ENCODE measurements at regions not wholly inside any gene's neighbourhood (a gene's known extent, or its start where the extent isn't known, plus 50 kb on each side); places are given as distances from the start of the nearest gene placed in this dataset.

- no peak for TF ChIP-seq CTCF (conservative IDR thresholded peaks at IDR 0.05; ENCODE audit: low read length)
- no peak for TF ChIP-seq EZH2phosphoT487 (IDR thresholded peaks at IDR 0.05; ENCODE audit: borderline replicate concordance)
Observed at GRCh38 chr2:228556717-228557116, 375.2 kb upstream of the SPHKAP start.

All from Loucy (cell line).